WTC11 (cell line): ENCODE measurements at regions not wholly inside any gene's neighbourhood (a gene's known extent, or its start where the extent isn't known, plus 50 kb on each side); places are given as distances from the start of the nearest gene placed in this dataset.

Experiments used
- CREB1 ChIP-seq: sonication (generic); formaldehyde crosslinking; IDR thresholded peaks from 2 replicates; pipeline ENCODE4 v1.8.0; 2023; ENCODE audit warnings: mild to moderate bottlenecking, missing genetic modification reagents
- ELF4 ChIP-seq: sonication (generic); formaldehyde crosslinking; IDR thresholded peaks from 2 replicates; pipeline ENCODE4 v1.8.1; 2022; ENCODE audit warnings: low read depth, mild to moderate bottlenecking, moderate library complexity, missing genetic modification reagents
- IRF2 ChIP-seq: sonication (generic); formaldehyde crosslinking; IDR thresholded peaks from 2 replicates; pipeline ENCODE4 v1.8.0; 2022; ENCODE audit warnings: low read depth, missing genetic modification reagents, borderline replicate concordance
- TF ChIP-seq, protein P1 (sequence below): fragments of 200-600 bp; IDR thresholded peaks from 2 replicates; pipeline ENCODE4 v1.8.0; 2022; ENCODE audit warnings: antibody characterized with exemption
- TF ChIP-seq, protein P2 (sequence below): sonication (generic); formaldehyde crosslinking; IDR thresholded peaks from 2 replicates; pipeline ENCODE4 v1.8.1; 2023; ENCODE audit warnings: mild to moderate bottlenecking, missing genetic modification reagents, moderate library complexity
- TF ChIP-seq, protein P3 (sequence below): sonication (generic); formaldehyde crosslinking; conservative IDR thresholded peaks from 2 replicates; pipeline ENCODE4 v1.8.1; 2022; ENCODE audit warnings: mild to moderate bottlenecking, missing genetic modification reagents
- TF ChIP-seq, protein P4 (sequence below): sonication (generic); formaldehyde crosslinking; IDR thresholded peaks from 2 replicates; pipeline ENCODE4 v1.8.1; 2023; ENCODE audit warnings: mild to moderate bottlenecking, missing genetic modification reagents, borderline replicate concordance
- TF ChIP-seq, protein P5 (sequence below): fragments of 250-450 bp; sonication (Bioruptor Pico); IDR thresholded peaks from 2 replicates; pipeline ENCODE4 v1.9.0; 2021; ENCODE audit warnings: mild to moderate bottlenecking
- TF ChIP-seq, protein P6 (sequence below): sonication (generic); formaldehyde crosslinking; IDR thresholded peaks from 2 replicates; pipeline ENCODE4 v1.8.0; 2022; ENCODE audit warnings: mild to moderate bottlenecking, missing genetic modification reagents
- TF ChIP-seq, protein P7 (sequence below): sonication (generic); formaldehyde crosslinking; IDR thresholded peaks from 2 replicates; pipeline ENCODE4 v1.8.0; 2022; ENCODE audit warnings: mild to moderate bottlenecking, missing genetic modification reagents
- TF ChIP-seq, protein P8 (sequence below): sonication (generic); formaldehyde crosslinking; IDR thresholded peaks from 2 replicates; pipeline ENCODE4 v1.8.1; 2022; ENCODE audit warnings: low read depth, missing genetic modification reagents, borderline replicate concordance

DNA sequence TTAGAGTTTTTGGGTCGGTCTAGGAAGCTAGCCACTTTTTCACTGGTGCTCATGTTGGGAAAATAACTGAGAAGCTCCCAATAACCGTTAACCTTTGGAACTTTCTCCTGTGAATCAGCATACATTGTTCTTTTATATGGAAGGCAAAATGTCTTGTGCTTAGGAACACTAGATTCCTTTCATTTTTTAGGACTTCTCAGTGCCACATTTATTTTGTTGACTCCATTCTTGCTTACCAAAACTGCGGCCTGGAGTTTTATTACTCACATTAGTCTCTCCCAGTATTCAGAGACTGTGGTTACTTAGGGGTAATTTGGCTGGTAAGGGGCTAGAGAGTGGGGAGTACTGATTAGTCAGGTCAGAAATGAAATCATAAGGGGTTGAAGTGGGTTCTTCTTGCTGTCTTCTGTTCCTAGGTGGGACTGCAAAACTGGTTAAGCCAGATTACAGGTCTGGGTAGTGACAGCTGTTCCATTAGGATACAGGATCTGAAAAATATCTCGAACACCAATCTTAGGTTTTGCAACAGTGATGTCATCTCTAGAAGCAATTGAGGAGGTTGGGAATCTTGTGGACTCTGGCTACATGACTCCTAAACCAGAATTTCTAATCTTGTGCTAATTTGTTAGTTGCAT is 631.4 kb upstream of the LUZP2 start:
- TF ChIP-seq, protein P1, sequence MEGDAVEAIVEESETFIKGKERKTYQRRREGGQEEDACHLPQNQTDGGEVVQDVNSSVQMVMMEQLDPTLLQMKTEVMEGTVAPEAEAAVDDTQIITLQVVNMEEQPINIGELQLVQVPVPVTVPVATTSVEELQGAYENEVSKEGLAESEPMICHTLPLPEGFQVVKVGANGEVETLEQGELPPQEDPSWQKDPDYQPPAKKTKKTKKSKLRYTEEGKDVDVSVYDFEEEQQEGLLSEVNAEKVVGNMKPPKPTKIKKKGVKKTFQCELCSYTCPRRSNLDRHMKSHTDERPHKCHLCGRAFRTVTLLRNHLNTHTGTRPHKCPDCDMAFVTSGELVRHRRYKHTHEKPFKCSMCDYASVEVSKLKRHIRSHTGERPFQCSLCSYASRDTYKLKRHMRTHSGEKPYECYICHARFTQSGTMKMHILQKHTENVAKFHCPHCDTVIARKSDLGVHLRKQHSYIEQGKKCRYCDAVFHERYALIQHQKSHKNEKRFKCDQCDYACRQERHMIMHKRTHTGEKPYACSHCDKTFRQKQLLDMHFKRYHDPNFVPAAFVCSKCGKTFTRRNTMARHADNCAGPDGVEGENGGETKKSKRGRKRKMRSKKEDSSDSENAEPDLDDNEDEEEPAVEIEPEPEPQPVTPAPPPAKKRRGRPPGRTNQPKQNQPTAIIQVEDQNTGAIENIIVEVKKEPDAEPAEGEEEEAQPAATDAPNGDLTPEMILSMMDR, result no peak
- TF ChIP-seq, protein P2, sequence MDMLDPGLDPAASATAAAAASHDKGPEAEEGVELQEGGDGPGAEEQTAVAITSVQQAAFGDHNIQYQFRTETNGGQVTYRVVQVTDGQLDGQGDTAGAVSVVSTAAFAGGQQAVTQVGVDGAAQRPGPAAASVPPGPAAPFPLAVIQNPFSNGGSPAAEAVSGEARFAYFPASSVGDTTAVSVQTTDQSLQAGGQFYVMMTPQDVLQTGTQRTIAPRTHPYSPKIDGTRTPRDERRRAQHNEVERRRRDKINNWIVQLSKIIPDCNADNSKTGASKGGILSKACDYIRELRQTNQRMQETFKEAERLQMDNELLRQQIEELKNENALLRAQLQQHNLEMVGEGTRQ (CRISPR knock-in tag), result no peak
- TF ChIP-seq, protein P3, sequence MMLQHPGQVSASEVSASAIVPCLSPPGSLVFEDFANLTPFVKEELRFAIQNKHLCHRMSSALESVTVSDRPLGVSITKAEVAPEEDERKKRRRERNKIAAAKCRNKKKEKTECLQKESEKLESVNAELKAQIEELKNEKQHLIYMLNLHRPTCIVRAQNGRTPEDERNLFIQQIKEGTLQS (CRISPR knock-in tag), result no peak
- TF ChIP-seq, protein P4, sequence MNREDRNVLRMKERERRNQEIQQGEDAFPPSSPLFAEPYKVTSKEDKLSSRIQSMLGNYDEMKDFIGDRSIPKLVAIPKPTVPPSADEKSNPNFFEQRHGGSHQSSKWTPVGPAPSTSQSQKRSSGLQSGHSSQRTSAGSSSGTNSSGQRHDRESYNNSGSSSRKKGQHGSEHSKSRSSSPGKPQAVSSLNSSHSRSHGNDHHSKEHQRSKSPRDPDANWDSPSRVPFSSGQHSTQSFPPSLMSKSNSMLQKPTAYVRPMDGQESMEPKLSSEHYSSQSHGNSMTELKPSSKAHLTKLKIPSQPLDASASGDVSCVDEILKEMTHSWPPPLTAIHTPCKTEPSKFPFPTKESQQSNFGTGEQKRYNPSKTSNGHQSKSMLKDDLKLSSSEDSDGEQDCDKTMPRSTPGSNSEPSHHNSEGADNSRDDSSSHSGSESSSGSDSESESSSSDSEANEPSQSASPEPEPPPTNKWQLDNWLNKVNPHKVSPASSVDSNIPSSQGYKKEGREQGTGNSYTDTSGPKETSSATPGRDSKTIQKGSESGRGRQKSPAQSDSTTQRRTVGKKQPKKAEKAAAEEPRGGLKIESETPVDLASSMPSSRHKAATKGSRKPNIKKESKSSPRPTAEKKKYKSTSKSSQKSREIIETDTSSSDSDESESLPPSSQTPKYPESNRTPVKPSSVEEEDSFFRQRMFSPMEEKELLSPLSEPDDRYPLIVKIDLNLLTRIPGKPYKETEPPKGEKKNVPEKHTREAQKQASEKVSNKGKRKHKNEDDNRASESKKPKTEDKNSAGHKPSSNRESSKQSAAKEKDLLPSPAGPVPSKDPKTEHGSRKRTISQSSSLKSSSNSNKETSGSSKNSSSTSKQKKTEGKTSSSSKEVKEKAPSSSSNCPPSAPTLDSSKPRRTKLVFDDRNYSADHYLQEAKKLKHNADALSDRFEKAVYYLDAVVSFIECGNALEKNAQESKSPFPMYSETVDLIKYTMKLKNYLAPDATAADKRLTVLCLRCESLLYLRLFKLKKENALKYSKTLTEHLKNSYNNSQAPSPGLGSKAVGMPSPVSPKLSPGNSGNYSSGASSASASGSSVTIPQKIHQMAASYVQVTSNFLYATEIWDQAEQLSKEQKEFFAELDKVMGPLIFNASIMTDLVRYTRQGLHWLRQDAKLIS (CRISPR knock-in tag), result no peak
- TF ChIP-seq, protein P5, sequence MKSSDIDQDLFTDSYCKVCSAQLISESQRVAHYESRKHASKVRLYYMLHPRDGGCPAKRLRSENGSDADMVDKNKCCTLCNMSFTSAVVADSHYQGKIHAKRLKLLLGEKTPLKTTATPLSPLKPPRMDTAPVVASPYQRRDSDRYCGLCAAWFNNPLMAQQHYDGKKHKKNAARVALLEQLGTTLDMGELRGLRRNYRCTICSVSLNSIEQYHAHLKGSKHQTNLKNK (CRISPR knock-in tag), result no peak
- no peak for TF ChIP-seq CREB1 (CRISPR knock-in tag)
- TF ChIP-seq ELF4 (CRISPR knock-in tag), result no peak
- TF ChIP-seq IRF2 (CRISPR knock-in tag), result no peak
- TF ChIP-seq, protein P6, sequence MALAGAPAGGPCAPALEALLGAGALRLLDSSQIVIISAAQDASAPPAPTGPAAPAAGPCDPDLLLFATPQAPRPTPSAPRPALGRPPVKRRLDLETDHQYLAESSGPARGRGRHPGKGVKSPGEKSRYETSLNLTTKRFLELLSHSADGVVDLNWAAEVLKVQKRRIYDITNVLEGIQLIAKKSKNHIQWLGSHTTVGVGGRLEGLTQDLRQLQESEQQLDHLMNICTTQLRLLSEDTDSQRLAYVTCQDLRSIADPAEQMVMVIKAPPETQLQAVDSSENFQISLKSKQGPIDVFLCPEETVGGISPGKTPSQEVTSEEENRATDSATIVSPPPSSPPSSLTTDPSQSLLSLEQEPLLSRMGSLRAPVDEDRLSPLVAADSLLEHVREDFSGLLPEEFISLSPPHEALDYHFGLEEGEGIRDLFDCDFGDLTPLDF, result no peak
- TF ChIP-seq, protein P7, sequence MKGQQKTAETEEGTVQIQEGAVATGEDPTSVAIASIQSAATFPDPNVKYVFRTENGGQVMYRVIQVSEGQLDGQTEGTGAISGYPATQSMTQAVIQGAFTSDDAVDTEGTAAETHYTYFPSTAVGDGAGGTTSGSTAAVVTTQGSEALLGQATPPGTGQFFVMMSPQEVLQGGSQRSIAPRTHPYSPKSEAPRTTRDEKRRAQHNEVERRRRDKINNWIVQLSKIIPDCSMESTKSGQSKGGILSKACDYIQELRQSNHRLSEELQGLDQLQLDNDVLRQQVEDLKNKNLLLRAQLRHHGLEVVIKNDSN (CRISPR knock-in tag), result no peak
- TF ChIP-seq, protein P8, sequence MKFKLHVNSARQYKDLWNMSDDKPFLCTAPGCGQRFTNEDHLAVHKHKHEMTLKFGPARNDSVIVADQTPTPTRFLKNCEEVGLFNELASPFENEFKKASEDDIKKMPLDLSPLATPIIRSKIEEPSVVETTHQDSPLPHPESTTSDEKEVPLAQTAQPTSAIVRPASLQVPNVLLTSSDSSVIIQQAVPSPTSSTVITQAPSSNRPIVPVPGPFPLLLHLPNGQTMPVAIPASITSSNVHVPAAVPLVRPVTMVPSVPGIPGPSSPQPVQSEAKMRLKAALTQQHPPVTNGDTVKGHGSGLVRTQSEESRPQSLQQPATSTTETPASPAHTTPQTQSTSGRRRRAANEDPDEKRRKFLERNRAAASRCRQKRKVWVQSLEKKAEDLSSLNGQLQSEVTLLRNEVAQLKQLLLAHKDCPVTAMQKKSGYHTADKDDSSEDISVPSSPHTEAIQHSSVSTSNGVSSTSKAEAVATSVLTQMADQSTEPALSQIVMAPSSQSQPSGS (CRISPR knock-in tag), result no peak
